ENCODE measurements at regions not wholly inside any gene's neighbourhood (a gene's known extent, or its start where the extent isn't known, plus 50 kb on each side); places are given as distances from the start of the nearest gene placed in this dataset.

DNA sequence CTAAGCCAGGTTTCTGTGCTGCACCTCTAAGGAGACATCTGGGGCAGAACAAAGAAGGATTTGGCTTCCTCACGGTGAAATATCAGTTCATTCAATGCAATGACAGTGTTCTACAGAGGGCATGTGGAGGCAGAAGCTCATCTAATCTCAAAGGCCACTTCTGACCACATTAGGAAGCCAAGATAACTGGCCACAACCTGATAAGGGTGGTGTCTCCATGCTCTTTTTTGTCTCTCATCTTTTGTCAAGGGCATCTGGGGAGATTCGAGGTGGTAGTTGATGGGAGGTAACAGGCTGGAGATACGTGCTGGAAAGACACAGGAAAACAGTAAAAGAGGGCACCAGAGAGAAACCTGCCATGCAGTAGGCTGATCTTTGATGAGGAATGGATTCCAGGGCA lies 303.9 kb downstream of the LRATD1 start:
- Histone ChIP-seq H3K27me3 (no peaks in the 10 kb centered on the region), H3K4me3 (no peak overlapping the region), H3K36me3 (no peaks in the 10 kb centered on the region), H3K9me3 (peaks cover 0 to 7% (median 0%) of the 10 kb centered on the region in 3 donors), H3K4me1 (peaks cover 0 to 16% (median 0%) of the 10 kb centered on the region in 3 donors), H3K27ac (no peak overlapping the region)
- 68 to 71% methylated on average over 3 of the region's 3 CpGs for WGBS, 2 donors
- DNase-seq, result no peak
- intact Hi-C loops (cut with DNase I), result no loop called here
- TF ChIP-seq, protein P1, sequence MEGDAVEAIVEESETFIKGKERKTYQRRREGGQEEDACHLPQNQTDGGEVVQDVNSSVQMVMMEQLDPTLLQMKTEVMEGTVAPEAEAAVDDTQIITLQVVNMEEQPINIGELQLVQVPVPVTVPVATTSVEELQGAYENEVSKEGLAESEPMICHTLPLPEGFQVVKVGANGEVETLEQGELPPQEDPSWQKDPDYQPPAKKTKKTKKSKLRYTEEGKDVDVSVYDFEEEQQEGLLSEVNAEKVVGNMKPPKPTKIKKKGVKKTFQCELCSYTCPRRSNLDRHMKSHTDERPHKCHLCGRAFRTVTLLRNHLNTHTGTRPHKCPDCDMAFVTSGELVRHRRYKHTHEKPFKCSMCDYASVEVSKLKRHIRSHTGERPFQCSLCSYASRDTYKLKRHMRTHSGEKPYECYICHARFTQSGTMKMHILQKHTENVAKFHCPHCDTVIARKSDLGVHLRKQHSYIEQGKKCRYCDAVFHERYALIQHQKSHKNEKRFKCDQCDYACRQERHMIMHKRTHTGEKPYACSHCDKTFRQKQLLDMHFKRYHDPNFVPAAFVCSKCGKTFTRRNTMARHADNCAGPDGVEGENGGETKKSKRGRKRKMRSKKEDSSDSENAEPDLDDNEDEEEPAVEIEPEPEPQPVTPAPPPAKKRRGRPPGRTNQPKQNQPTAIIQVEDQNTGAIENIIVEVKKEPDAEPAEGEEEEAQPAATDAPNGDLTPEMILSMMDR (IDR thresholded peaks at IDR 0.05), result no peak
- TF ChIP-seq POLR2A (IDR thresholded peaks at IDR 0.05), result no peak

DNA sequence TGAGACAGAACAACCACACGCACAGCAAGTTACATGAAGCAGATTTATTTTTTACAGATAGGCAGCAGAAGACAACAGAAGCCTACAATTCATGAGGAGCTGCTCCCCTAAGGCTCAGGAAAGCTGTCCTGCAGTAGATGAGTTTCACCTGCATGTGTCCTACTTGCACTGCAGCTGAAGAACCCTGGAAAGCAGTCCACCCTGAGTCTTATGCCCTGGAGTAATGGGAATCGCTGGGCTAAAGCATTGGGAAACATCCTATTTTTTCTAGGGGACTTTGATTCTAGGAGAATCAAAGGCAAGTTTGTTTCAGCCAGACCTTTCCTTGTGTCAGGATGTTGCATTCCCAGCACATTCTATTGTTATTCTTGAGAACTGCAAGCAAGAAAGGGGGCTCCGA lies 304.8 kb downstream of the LRATD1 start:
- peaks cover 0 to 7% (median 0%) of the 10 kb centered on the region in 3 donors for H3K9me3 ChIP-seq
- H3K27ac ChIP-seq, result no peak overlapping the region
- no peak overlapping the region for H3K4me3 ChIP-seq
- H3K27me3 ChIP-seq, result no peaks in the 10 kb centered on the region
- intact Hi-C loops (cut with DNase I), result no loop called here
- DNase-seq, result no peak
- H3K4me1 ChIP-seq, result peaks cover 0 to 13% (median 0%) of the 10 kb centered on the region in 3 donors
- no peak for TF ChIP-seq POLR2A (IDR thresholded peaks at IDR 0.05)
- TF ChIP-seq, protein P1 (IDR thresholded peaks at IDR 0.05), result no peak
- H3K36me3 ChIP-seq, result no peaks in the 10 kb centered on the region
- 91 to 92% methylated on average over 3 of the region's 3 CpGs for WGBS, 2 donors

DNA sequence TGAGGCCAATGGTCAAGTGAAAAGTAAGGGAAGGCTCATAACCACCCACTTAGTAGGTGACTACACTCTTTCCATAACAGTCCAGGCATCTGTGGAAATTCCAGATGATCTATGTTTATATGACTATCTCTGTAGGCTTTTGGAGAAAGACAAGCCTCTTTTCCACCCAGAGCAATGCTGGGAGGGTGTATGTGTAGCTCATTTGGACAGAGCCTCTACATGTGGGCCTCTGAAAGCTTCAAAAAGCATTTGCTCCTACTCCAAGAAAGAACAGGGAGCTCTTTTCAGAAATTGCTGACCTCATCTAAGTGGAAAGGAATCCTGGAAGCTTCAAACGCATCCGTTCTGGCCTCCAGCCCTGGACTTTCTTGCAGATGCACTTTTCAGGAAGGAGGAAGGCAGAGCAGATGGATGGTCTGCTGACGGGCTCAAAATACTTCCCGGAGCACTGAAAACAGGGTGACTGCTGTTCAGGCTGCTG lies 308.7 kb downstream of the LRATD1 start:
- H3K4me1 ChIP-seq, result no peaks in the 10 kb centered on the region
- no peak overlapping the region for H3K4me3 ChIP-seq
- no peaks in the 10 kb centered on the region for H3K36me3 ChIP-seq
- 79 to 93% methylated on average over 4 of the region's 4 CpGs for WGBS, 2 donors
- no peak for TF ChIP-seq POLR2A (IDR thresholded peaks at IDR 0.05)
- TF ChIP-seq, protein P1 (IDR thresholded peaks at IDR 0.05), result no peak
- DNase-seq, result no peak
- H3K27me3 ChIP-seq, result no peaks in the 10 kb centered on the region
- intact Hi-C loops (cut with DNase I), result no loop called here
- no peak overlapping the region for H3K27ac ChIP-seq
- H3K9me3 ChIP-seq, result peaks cover 0 to 7% (median 0%) of the 10 kb centered on the region in 3 donors

DNA sequence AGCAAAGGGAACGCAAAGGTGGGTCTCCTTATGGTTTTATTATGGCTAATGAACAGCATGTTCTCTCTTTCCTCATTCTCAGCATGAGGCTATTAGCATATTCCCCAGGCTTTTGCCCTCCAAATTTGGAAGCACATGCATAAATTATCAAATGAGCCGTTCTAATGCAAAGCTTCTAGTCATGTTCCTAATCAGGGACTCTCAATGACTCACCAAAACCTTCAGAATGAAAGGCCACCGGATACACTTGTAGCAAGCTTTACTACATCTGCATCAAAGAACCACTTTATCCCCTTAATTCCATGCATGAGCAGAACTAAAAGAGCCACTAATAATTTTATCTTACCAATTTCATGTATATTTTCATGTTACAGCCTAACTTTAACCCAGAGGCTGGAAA lies 310.5 kb downstream of the LRATD1 start:
- no peaks in the 10 kb centered on the region for H3K36me3 ChIP-seq
- H3K9me3 ChIP-seq, result no peaks in the 10 kb centered on the region
- no peak for DNase-seq
- no peaks in the 10 kb centered on the region for H3K27me3 ChIP-seq
- WGBS, 2 donors, result 51 to 70% methylated on average over 3 of the region's 3 CpGs
- no peak overlapping the region for H3K4me3 ChIP-seq
- intact Hi-C loops (cut with DNase I), result no loop called here
- no peaks in the 10 kb centered on the region for H3K4me1 ChIP-seq
- TF ChIP-seq POLR2A (IDR thresholded peaks at IDR 0.05), result no peak
- TF ChIP-seq, protein P1 (IDR thresholded peaks at IDR 0.05), result no peak
- H3K27ac ChIP-seq, result no peak overlapping the region

DNA sequence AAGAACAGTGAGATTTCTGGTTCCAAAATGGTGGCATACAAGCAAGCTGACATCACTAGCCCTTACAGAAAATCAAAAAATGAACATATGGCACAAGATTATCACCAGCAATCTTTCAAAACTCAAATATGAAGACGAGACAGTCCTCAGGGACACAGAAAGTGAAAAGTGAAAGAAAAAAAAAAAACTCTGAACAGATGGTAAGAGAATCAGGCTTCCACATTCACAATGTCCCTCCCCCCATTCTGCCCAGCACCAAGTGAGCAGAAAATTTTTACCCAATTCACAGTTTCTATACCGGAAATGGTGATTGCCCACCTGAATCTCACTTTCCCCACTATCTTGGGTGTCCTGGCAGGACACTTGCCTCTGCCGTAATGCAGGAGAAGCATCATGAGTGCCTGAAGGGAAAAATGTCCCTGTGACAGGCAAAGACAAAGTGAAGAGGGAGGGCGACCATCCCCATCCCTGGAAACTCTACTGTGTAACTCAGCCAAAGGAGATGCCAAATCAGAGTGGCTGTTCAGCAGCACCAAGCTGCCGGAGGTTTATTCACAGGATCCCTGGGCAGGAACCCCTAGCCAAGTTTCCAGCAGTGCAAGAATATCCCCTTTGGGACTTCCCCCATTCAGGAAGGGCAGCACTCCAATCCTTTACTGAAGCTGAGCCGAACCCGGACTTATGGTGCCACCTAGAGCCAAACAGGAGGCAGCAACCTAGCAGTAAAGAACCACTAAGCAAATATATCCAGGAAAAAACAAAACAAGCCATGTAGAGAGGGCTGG lies 312.2 kb downstream of the LRATD1 start:
- no peak for DNase-seq
- Histone ChIP-seq H3K9me3 (no peaks in the 10 kb centered on the region), H3K27me3 (no peaks in the 10 kb centered on the region), H3K4me3 (no peak overlapping the region), H3K4me1 (no peaks in the 10 kb centered on the region), H3K27ac (no peak overlapping the region), H3K36me3 (no peaks in the 10 kb centered on the region)
- WGBS, 2 donors, result 53 to 56% methylated on average over 5 to 7 of the region's 7 CpGs
- intact Hi-C loops (cut with DNase I), result no loop called here
- TF ChIP-seq POLR2A (IDR thresholded peaks at IDR 0.05), result no peak
- TF ChIP-seq, protein P1 (IDR thresholded peaks at IDR 0.05), result peak in 4 of 6 experiments; percentile 14 to 70 (median 36)
